ENCODE measurements at regions not wholly inside any gene's neighbourhood (a gene's known extent, or its start where the extent isn't known, plus 50 kb on each side); places are given as distances from the start of the nearest gene placed in this dataset.

DNA sequence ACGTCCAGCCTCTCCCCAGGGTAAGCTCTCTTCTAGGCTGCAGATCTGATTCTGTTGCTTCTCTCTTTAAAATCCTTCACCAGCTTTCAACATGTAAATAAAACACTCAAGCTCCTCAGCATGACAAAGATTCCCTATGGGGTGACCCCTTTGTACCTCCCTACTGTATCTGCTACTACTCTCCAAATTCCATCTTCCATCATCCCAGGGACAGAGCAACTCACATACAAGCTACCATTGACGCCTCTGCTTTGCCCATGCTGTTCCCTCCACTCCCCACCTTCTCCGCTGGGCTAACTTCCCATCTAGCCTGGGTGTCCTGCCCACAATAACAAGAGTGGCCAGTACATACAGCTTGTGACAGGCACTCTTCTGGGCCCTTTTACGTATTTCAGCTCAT, 207.5 kb upstream of the ZBED5 start (continued):
- TF ChIP-seq KDM1A (IDR thresholded peaks at IDR 0.05; ENCODE audit: borderline replicate concordance, low read length), result peak; percentile 36; the same call in 1 of the 2 replicates
- TF ChIP-seq, protein P1, sequence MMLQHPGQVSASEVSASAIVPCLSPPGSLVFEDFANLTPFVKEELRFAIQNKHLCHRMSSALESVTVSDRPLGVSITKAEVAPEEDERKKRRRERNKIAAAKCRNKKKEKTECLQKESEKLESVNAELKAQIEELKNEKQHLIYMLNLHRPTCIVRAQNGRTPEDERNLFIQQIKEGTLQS (IDR thresholded peaks at IDR 0.05; ENCODE audit: insufficient read depth, low read depth, low read length), result no peak
- no peak for TF ChIP-seq POLR2AphosphoS5 (IDR thresholded peaks at IDR 0.05; ENCODE audit: low read depth, low read length)
- peak; percentile 40 for TF ChIP-seq ASH2L (IDR thresholded peaks at IDR 0.05; ENCODE audit: low read length)

All from H1 (cell line).